MCF 10A (cell line): ENCODE measurements at regions not wholly inside any gene's neighbourhood (a gene's known extent, or its start where the extent isn't known, plus 50 kb on each side); places are given as distances from the start of the nearest gene placed in this dataset.

Experiments
- BruUV-seq: library from RNA; stranded (reverse); fragments of 400-500 nt; replicated peaks from 2 replicates; lab custom pipeline; 2021; lab: Mats Ljungman, UMichigan
- CTCF ChIA-PET: fragments of 300-600 bp; sonication (Branson Sonifier 250); formaldehyde crosslinking; extraction: SDS; loops from one replicate; lab custom pipeline; 2021; ENCODE audit warnings: antibody characterized with exemption, inconsistent platforms; lab: Yijun Ruan, JAX
- POLR2A ChIA-PET: fragments of 300-600, 350-650 bp; sonication (Branson Sonifier 250); formaldehyde crosslinking; extraction: SDS; loops from one replicate; lab custom pipeline; 2020; ENCODE audit warnings: antibody characterized with exemption, inconsistent platforms; lab: Yijun Ruan, JAX
- DNase-seq: peaks from one replicate; pipeline ENCODE4 v3.0.0-alpha.2; 2018; ENCODE audit not compliant: unreplicated experiment
- H3K27ac Mint-ChIP-seq: one replicate; pipeline ENCODE4 v1.8.0; 2022; ENCODE audit warnings: mild to moderate bottlenecking, low read depth, mixed read lengths; ENCODE audit not compliant: unreplicated experiment
- H3K27me3 Mint-ChIP-seq: one replicate; pipeline ENCODE4 v1.8.0; 2022; ENCODE audit warnings: mixed read lengths; ENCODE audit not compliant: insufficient read depth, unreplicated experiment
- H3K36me3 Mint-ChIP-seq: one replicate; pipeline ENCODE4 v1.8.0; 2022; ENCODE audit warnings: mild to moderate bottlenecking, moderate library complexity, mixed read lengths; ENCODE audit not compliant: insufficient read depth, unreplicated experiment
- H3K4me1 Mint-ChIP-seq: one replicate; pipeline ENCODE4 v1.8.0; 2022; ENCODE audit warnings: mixed read lengths; ENCODE audit not compliant: insufficient read depth, unreplicated experiment
- H3K4me3 Mint-ChIP-seq: one replicate; pipeline ENCODE4 v1.8.0; 2022; ENCODE audit warnings: mild to moderate bottlenecking, moderate library complexity, mixed read lengths; ENCODE audit not compliant: unreplicated experiment
- H3K9me3 Mint-ChIP-seq: one replicate; pipeline ENCODE4 v1.8.0; 2022; ENCODE audit warnings: mixed read lengths; ENCODE audit not compliant: unreplicated experiment
- intact Hi-C: fragments of 100-400 bp; cut with micrococcal nuclease; formaldehyde crosslinking; loops from 2 replicates; pipeline ENCODE4 v1.14.1; 2022
- TF ChIP-seq, protein P1 (sequence below): fragments of 200-600 bp; IDR thresholded peaks from one replicate; pipeline ENCODE4 v1.8.0; 2022; ENCODE audit warnings: antibody characterized with exemption, mild to moderate bottlenecking; ENCODE audit not compliant: unreplicated experiment

- DNase-seq: no peak
- Mint-ChIP-seq H3K36me3 (no peaks in the 10 kb centered on the region), H3K27ac (no peak overlapping the region), H3K4me1 (no peaks in the 10 kb centered on the region), H3K27me3 (no peaks in the 10 kb centered on the region), H3K9me3 (no peaks in the 10 kb centered on the region), H3K4me3 (no peak overlapping the region)
- intact Hi-C loops: no loop called here
- CTCF ChIA-PET: interaction anchor here (0.6 to 1.3 kb wide), 2 partner anchors 9 to 786 kb away, joined by 3 to 4 read pairs; no protein-coding TSS in a partner anchor
- no TSS peak for BruUV-seq
- POLR2A ChIA-PET: interaction anchor here (1.0 kb wide), 1 partner anchor 29 kb away, joined by 3 read pairs; no protein-coding TSS in a partner anchor
- TF ChIP-seq, protein P1, sequence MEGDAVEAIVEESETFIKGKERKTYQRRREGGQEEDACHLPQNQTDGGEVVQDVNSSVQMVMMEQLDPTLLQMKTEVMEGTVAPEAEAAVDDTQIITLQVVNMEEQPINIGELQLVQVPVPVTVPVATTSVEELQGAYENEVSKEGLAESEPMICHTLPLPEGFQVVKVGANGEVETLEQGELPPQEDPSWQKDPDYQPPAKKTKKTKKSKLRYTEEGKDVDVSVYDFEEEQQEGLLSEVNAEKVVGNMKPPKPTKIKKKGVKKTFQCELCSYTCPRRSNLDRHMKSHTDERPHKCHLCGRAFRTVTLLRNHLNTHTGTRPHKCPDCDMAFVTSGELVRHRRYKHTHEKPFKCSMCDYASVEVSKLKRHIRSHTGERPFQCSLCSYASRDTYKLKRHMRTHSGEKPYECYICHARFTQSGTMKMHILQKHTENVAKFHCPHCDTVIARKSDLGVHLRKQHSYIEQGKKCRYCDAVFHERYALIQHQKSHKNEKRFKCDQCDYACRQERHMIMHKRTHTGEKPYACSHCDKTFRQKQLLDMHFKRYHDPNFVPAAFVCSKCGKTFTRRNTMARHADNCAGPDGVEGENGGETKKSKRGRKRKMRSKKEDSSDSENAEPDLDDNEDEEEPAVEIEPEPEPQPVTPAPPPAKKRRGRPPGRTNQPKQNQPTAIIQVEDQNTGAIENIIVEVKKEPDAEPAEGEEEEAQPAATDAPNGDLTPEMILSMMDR: no peak
Measured at GRCh38 chr5:125203912-125204311, 457.5 kb upstream of the ZNF608 start.

GRCh38 chr5:125205601-125206225 is 459.3 kb upstream of the ZNF608 start:
- Mint-ChIP-seq H3K4me3 (no peak overlapping the region), H3K36me3 (no peaks in the 10 kb centered on the region), H3K4me1 (peaks cover 6% of the 10 kb centered on the region), H3K27ac (no peak overlapping the region), H3K9me3 (no peaks in the 10 kb centered on the region), H3K27me3 (no peaks in the 10 kb centered on the region)
- BruUV-seq: no TSS peak
- ChIA-PET CTCF (interaction anchor here (0.6 kb wide), 1 partner anchor 1555 kb away, joined by 3 read pairs; no protein-coding TSS in a partner anchor), POLR2A (interaction anchor here (0.7 kb wide), 1 partner anchor 120 kb away, joined by 3 read pairs; no protein-coding TSS in a partner anchor)
- intact Hi-C loops: no loop called here
- DNase-seq: no peak
- TF ChIP-seq, protein P1: no peak

DNA sequence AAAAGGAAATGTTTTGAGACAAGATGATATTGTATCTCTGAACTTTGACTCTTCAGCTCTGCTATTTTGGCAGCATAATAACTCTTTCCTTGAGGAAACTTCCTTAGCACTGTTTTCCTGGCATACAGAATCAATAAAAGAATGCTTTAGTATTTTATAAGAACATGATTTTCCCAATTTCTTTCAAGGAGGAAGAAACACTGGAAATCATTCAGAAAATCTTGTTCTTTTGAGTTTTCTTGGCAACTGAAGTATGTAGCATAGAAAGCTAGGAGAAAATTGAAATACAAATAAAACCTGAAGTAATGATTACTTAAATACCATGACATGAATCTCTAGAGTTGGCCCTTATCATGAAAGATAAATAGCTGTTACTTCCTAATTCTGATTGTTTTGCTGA is 461.4 kb upstream of the ZNF608 start:
- POLR2A ChIA-PET: interaction anchor here (0.6 kb wide), 1 partner anchor 1528 kb away, joined by 3 read pairs; no protein-coding TSS in a partner anchor

GRCh38 chr5:125209650-125210049 is 463.2 kb upstream of the ZNF608 start:
- H3K4me3 Mint-ChIP-seq: no peak overlapping the region

More for the DNA sequence above, 461.4 kb upstream of the ZNF608 start:
- no TSS peak for BruUV-seq
- intact Hi-C loops: no loop called here
- no peaks in the 10 kb centered on the region for H3K36me3 Mint-ChIP-seq
- H3K4me1 Mint-ChIP-seq: peaks cover 6% of the 10 kb centered on the region
- DNase-seq: no peak
- no peak overlapping the region for H3K27ac Mint-ChIP-seq
- no peaks in the 10 kb centered on the region for H3K27me3 Mint-ChIP-seq
- no peak overlapping the region for H3K4me3 Mint-ChIP-seq
- no peaks in the 10 kb centered on the region for H3K9me3 Mint-ChIP-seq
- TF ChIP-seq, protein P1: no peak
- CTCF ChIA-PET: interaction anchor here (0.6 to 1.1 kb wide), 2 partner anchors 53 to 1393 kb away, joined by 3 to 4 read pairs; partner anchors contain the start of gene PHAX

More at GRCh38 chr5:125209650-125210049, 463.2 kb upstream of the ZNF608 start:
- no peaks in the 10 kb centered on the region for H3K27me3 Mint-ChIP-seq
- no TSS peak for BruUV-seq
- no peaks in the 10 kb centered on the region for H3K9me3 Mint-ChIP-seq
- intact Hi-C loops: no loop called here
- H3K4me1 Mint-ChIP-seq: peaks cover 6% of the 10 kb centered on the region
- POLR2A ChIA-PET: interaction anchor here (0.5 to 0.7 kb wide), 4 partner anchors 39 to 343 kb away, joined by 3 to 7 read pairs (median 4); no protein-coding TSS in a partner anchor
- no peaks in the 10 kb centered on the region for H3K36me3 Mint-ChIP-seq
- no peak for DNase-seq
- H3K27ac Mint-ChIP-seq: no peak overlapping the region
- CTCF ChIA-PET: interaction anchor here (1.1 to 1.6 kb wide), 2 partner anchors 8 to 35 kb away, joined by 3 to 7 read pairs; no protein-coding TSS in a partner anchor
- TF ChIP-seq, protein P1: no peak
